Sigmoid colon (tissue), 4 donors: ENCODE measurements at regions not wholly inside any gene's neighbourhood (a gene's known extent, or its start where the extent isn't known, plus 50 kb on each side); places are given as distances from the start of the nearest gene placed in this dataset.

Experiments used
- EP300 ChIP-seq, 4 donors: sonication (generic); formaldehyde crosslinking; IDR thresholded peaks; one replicate each; pipeline ENCODE4 v1.6.1; 2017; ENCODE audit warnings: antibody characterized with exemption in 4 of 4
- POLR2A ChIP-seq, 2 donors: fragments of 450-650 bp; IDR thresholded peaks; one replicate each; pipeline ENCODE4 v1.6.1; 2016; ENCODE audit warnings: antibody characterized with exemption in 2 of 2, mild to moderate bottlenecking in 2 of 2, moderate library complexity in 2 of 2
- POLR2AphosphoS5 ChIP-seq, 4 donors: sonication (generic); formaldehyde crosslinking; IDR thresholded peaks; one replicate each; pipeline ENCODE4 v1.6.1; 2017; ENCODE audit warnings: antibody characterized with exemption in 4 of 4
- TF ChIP-seq, protein P1 (sequence below), 4 experiments: fragments of 450-650 bp in 3 of 4; fragments of 200-600 bp in 1 of 4; IDR thresholded peaks; one replicate each; pipeline ENCODE4 v1.5.1; 2016 to 2019; ENCODE audit warnings: antibody characterized with exemption in 4 of 4, mild to moderate bottlenecking in 3 of 4, moderate library complexity in 2 of 4

- TF ChIP-seq POLR2A (IDR thresholded peaks at IDR 0.05) (no peak), POLR2AphosphoS5 (IDR thresholded peaks at IDR 0.05) (no peak), EP300 (IDR thresholded peaks at IDR 0.05) (no peak)
- TF ChIP-seq, protein P1, sequence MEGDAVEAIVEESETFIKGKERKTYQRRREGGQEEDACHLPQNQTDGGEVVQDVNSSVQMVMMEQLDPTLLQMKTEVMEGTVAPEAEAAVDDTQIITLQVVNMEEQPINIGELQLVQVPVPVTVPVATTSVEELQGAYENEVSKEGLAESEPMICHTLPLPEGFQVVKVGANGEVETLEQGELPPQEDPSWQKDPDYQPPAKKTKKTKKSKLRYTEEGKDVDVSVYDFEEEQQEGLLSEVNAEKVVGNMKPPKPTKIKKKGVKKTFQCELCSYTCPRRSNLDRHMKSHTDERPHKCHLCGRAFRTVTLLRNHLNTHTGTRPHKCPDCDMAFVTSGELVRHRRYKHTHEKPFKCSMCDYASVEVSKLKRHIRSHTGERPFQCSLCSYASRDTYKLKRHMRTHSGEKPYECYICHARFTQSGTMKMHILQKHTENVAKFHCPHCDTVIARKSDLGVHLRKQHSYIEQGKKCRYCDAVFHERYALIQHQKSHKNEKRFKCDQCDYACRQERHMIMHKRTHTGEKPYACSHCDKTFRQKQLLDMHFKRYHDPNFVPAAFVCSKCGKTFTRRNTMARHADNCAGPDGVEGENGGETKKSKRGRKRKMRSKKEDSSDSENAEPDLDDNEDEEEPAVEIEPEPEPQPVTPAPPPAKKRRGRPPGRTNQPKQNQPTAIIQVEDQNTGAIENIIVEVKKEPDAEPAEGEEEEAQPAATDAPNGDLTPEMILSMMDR (IDR thresholded peaks at IDR 0.05): no peak
These were observed 115.5 kb downstream of the CCDC59 start for GRCh38 chr12:82242729-82243128.
